NCI-H2196 (cell line): ENCODE measurements at regions not wholly inside any gene's neighbourhood (a gene's known extent, or its start where the extent isn't known, plus 50 kb on each side); places are given as distances from the start of the nearest gene placed in this dataset.
"Not testable (repeated sequence)": the region's sequence is repeated elsewhere in the genome, so short reads cannot be mapped to it uniquely, and the experiment has no call there.

Source experiments
- DNase-seq: peaks from one replicate; lab custom pipeline; 2025; ENCODE audit not compliant: unreplicated experiment; lab: John Stamatoyannopoulos, UW

GRCh38 chr13:34349091-34349722 lies 531.3 kb downstream of the RFC3 start:
- no peak for DNase-seq

GRCh38 chr13:34350671-34351070 lies 532.7 kb downstream of the RFC3 start:
- DNase-seq, result no peak

GRCh38 chr13:34351134-34351533 lies 533.2 kb downstream of the RFC3 start:
- DNase-seq, result no peak

GRCh38 chr13:34352958-34353357 lies 535.0 kb downstream of the RFC3 start:
- no peak for DNase-seq

DNA sequence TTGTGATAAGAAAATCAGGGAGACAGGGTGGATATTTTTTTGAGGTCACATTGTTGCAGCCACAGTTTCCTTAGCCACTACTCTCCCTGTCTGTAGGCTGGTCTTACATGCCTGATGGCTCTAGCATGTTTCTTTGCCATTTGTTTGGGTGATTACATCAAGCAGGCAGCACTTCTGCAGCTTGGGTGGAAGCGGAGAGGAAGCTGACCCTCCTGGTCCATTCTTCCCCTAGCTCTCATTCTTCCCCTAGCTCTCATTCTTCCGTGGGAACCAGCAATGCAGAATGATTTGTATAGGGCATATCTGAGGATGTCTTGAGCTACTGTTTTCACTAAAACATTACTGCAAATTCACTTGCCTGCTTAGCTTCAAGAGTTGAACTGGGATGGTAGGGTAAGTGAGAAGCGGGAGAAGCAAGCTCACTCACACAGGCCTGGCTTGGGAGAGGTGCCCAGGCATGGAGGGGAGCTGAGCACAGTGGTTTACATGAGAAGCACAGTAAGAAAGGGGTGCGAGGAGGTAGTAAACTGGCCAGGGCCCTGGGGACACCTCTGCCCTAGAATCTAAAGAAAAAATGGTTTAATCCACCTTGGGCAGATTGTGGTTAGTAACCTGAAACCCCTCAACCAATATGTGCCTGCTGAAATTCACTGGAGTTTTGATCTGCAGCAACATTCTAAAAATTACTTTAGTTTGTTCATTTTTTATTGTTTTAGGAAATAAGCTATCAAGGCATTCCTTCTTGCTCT lies 538.9 kb downstream of the RFC3 start:
- DNase-seq, result no peak

- no peak for DNase-seq
Observed at GRCh38 chr13:34357435-34358232, 539.7 kb downstream of the RFC3 start.

DNA sequence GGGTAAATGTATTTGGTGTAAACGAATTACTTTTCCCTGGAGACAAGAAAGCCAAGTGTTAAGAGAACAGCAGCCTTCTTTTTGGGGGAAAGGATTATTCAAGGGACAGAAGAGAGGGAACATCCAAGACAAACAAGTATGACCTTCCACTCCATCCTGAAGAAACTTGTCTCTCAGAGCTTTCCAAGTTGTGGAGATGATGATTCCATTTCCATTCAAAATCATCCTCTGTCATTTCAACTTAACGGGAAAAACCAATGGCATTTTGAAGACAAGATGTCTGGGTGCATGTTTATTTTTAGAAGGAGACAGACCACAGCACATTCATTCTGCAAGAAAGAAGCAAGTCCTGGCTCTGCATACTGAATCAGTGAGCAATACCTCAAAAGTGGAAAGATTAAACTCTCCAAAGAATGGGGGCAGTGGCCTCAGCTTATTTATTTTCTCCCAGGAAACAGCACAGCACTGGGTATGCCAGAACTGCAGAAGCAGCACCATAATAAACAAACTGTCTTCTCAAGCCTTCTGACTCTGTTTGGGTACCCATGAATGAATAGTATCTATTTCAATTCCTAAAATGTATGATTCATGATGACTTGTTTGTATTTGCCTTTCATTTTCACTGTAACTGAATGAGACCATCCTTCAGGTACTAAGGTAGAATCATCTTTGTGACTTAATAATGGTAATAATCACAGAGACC lies 541.0 kb downstream of the RFC3 start:
- no peak for DNase-seq

GRCh38 chr13:34360702-34361101 lies 542.8 kb downstream of the RFC3 start:
- no peak for DNase-seq

DNA sequence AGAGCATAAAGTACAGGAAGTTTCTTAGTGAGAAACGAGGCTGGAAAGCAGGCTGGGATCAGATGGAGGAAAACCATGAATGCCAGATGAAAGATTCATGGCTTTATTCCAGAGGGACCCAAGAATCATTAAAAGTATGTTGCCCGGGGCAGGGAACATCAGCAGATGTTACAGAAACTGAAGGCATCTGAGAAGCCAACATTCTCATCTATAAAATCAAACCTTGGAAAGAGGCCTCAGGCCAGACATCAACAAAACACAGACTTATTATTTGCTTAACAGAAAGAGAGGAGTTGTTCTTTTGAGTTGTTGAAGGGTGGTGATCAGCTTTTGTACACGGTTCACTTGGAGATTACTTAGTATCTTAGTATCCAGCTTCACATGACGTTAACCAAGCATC lies 543.6 kb downstream of the RFC3 start:
- no peak for DNase-seq

GRCh38 chr13:34363266-34363665 lies 545.3 kb downstream of the RFC3 start:
- no peak for DNase-seq

- no peak for DNase-seq
Observed at GRCh38 chr13:34364633-34365032, 546.7 kb downstream of the RFC3 start.

GRCh38 chr13:34369931-34370330 lies 552.0 kb downstream of the RFC3 start:
- no peak for DNase-seq

- no peak for DNase-seq
Observed at GRCh38 chr13:34371108-34371507, 553.2 kb downstream of the RFC3 start.

DNA sequence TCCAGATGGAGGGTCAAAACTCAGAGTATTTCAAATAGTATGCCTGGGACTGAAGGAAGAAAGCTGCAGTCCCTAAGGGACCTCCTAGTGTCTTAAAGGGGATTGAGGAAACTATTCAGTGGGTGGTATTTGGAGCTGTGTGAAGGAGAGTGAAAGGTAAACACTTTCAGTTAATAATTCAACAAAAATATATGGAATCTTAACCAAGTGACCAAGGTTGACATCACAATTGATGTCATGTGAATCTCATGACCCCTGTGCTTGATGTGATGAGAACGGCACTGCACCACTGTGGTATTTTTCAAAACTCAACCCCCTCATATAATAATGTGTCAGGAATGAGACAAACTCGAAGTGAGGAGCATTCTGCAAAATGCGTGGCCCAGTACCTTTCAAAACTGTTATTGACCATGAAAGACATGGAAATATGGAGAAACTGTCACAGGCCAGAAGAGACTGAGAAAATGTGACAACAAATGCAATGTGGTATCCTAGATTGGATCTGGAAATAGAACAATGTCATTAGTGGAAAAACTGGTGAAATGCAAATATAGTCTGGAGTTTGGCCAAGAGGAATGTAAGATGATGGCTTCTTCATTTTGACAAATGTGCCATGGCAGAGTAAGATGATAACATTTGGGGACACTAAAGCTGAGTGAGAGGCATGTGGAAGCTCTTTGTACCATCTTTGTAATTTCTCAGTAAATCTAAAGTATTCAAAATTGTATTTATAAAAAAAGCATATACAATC lies 553.9 kb downstream of the RFC3 start:
- no peak for DNase-seq

GRCh38 chr13:34372581-34372980 lies 554.6 kb downstream of the RFC3 start:
- no peak for DNase-seq

DNA sequence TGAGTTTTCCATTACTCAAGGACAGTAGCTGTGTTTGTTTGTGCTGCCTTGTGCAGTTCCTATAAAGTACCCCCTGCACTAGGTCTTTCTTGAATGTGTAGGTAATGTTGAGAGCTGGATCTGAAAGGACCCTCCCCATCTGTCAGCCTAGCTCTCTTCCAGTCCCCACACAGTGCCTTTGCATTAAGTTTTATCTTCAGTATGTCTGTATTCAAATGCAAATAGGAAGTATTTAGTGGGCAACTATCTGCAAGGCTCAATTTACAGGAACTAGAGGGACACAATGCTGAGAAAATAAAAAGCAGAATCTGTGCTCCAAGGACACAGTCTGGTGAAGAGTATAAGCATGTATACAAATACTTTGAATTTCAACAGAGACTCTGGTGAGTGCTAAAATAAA lies 558.5 kb downstream of the RFC3 start:
- DNase-seq, result no peak

GRCh38 chr13:34381228-34381627 lies 560.8 kb upstream of the NBEA start:
- DNase-seq, result no peak

DNA sequence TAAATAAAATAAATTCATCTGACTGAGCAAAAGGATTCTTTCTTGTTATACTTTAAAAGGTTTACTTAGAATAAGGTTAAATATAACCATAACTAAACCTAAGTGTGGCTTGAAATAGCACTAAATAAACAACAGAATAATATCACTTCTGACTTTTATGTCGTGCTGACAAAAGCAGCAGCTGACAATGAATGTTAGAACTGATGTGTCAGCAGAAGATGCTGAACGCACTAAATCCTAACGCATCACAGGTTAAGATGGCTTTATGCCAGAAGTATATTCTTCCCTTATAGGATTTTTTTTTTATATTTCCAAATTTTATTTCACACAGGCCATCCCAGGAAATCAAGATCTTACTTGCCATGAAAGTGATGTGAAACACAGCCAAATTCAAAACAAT lies 558.3 kb upstream of the NBEA start:
- no peak for DNase-seq

- DNase-seq, result not testable (repeated sequence)
Observed at GRCh38 chr13:34386229-34386628, 555.8 kb upstream of the NBEA start.

DNA sequence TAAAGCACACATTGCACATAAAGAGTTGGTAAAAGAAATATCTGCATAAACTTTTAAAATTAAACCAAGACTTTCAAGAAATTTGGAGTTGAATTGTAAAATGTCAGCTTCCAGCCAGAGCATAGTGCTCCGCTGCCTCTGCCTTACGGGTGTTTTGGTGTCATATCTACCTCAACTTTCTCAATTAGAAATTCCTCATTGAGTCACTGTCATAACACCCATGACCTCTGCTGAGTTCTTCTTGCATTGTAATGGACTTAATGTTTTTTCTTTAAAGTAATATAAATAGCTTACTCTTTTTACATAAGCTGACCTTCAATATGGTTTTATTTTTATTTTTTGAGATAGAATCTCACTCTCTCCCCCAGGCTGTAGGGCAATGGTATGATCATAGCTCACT lies 551.0 kb upstream of the NBEA start:
- DNase-seq, result no peak

- no peak for DNase-seq
Observed at GRCh38 chr13:34401696-34402095, 540.4 kb upstream of the NBEA start.
